Astrocyte of the spinal cord (primary cell): ENCODE measurements at regions not wholly inside any gene's neighbourhood (a gene's known extent, or its start where the extent isn't known, plus 50 kb on each side); places are given as distances from the start of the nearest gene placed in this dataset.
"Not testable (repeated sequence)": the region's sequence is repeated elsewhere in the genome, so short reads cannot be mapped to it uniquely, and the experiment has no call there.

Experiments
- DNase-seq: peaks from one replicate; pipeline ENCODE4 v3.0.0; 2011; ENCODE audit warnings: low read depth, low spot score
- H3K4me3 ChIP-seq: 2 replicates; pipeline ENCODE4 v1.5.1; 2011; ENCODE audit warnings: low read depth, mild to moderate bottlenecking, low read length, moderate library complexity
- in situ Hi-C: cut with HindIII; loops from 2 replicates; pipeline ENCODE4 v1.10.0; 2017; ENCODE audit warnings: low sequenced_read_pairs
- TF ChIP-seq, protein P1 (sequence below): IDR thresholded peaks from 2 replicates; pipeline ENCODE4 v1.5.1; 2012; ENCODE audit warnings: low read depth, mild to moderate bottlenecking, low read length, inconsistent platforms

DNA sequence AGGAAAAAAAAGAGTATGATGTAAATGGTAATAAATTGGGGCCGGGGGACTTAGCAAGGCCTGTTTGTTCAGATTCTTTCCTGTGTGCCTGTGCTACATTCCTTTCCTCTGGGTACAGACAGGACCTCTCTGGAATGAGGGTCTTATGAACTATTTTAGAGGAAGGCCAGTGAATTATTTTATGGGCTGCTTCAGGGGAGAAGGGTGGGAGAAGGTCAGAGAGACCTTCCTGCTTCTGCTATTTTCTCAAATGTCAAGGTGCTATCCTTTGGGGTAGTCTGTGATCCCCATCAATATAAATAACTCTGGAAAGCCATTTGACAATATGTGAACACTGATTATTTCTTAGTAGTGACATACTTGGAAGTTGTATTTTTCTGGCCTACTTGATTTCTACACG is 426.5 kb downstream of the SH2D4B start:
- TF ChIP-seq, protein P1, sequence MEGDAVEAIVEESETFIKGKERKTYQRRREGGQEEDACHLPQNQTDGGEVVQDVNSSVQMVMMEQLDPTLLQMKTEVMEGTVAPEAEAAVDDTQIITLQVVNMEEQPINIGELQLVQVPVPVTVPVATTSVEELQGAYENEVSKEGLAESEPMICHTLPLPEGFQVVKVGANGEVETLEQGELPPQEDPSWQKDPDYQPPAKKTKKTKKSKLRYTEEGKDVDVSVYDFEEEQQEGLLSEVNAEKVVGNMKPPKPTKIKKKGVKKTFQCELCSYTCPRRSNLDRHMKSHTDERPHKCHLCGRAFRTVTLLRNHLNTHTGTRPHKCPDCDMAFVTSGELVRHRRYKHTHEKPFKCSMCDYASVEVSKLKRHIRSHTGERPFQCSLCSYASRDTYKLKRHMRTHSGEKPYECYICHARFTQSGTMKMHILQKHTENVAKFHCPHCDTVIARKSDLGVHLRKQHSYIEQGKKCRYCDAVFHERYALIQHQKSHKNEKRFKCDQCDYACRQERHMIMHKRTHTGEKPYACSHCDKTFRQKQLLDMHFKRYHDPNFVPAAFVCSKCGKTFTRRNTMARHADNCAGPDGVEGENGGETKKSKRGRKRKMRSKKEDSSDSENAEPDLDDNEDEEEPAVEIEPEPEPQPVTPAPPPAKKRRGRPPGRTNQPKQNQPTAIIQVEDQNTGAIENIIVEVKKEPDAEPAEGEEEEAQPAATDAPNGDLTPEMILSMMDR = no peak
- DNase-seq = no peak
- in situ Hi-C loops = no loop called here
- no peak overlapping the region for H3K4me3 ChIP-seq

DNA sequence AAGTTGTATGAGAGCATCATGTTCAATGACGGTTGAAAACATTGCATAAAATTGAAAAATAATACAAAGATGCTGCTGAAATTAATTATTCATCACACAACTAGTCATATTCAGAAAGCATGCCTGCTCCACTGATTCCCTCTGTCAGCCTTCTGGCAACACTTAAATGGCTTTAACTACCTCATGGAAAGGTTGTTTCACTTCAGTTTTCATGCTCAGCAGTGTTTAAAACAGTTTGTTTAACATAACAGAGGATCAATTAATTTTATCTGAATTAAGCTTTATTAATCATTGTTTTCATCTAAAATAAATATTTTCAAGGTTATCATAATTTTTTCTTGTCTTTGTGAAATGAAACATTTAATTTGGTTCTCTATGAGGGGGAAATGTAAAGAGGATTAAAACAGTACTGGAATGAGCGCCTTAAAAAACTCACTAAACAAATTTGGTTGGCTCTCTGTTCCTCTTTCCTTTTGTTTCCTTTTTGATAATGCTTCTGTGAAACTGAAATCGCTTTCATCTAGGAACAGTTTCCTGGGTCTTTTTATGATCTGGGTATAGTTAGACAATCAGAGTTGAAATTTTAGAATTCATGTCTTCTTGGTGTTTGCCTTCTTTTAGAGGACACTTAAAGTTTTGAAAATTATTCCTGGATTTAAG is 427.4 kb downstream of the SH2D4B start:
- no peak overlapping the region for H3K4me3 ChIP-seq
- TF ChIP-seq, protein P1 = no peak
- in situ Hi-C loops = no loop called here
- no peak for DNase-seq

DNA sequence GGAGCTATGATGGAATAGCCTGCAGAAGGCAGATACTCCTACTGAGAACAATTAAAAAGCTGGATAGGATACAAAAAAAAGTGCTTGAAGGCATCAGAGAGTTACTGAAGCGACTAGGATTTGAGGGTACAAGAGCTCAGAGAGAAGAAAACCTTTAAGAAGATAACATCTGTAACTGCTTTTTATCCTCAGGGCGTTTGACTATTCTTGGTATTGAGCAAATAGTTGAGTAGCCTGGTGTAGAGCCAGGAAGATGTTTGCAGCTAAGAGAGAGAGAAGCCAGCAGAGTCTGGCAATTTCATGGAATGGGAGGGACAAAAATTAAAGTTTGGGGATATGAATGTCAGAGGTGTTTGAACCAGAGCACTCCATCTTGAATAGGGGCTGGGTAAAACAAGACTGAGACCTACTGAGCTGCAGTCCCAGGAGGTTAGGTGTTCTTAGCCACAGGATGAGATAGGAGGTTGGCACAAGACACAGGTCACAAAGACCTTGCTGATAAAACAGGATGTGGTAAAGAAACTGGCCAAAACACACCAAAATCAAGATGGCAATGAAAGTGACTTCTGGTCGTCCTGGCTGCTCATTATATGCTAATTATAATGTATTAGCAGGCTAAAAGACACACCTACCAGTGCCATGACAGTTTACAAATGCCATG is 428.8 kb downstream of the SH2D4B start:
- TF ChIP-seq, protein P1 = no peak
- no peak overlapping the region for H3K4me3 ChIP-seq
- DNase-seq = no peak
- in situ Hi-C loops = no loop called here

DNA sequence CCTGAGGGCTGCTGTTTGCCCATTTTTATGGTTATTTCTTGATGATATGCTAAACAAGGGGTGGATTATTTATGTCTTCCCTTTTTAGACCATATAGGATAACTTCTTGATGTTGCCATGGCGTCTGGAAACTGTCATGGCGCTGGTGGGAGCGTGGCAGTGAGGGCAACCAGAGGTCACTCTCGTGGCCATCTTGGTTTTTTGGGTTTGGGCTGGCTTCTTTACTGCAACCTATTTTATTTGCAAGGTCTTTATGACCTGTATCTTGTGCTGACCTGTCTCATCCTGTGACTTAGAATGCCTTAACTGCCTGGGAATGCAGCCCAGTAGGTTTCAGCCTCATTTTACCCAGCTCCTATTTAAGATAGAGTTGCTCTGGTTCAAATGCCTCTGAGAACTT is 429.7 kb downstream of the SH2D4B start:
- H3K4me3 ChIP-seq, in situ Hi-C loops, DNase-seq: not testable (repeated sequence)

DNA sequence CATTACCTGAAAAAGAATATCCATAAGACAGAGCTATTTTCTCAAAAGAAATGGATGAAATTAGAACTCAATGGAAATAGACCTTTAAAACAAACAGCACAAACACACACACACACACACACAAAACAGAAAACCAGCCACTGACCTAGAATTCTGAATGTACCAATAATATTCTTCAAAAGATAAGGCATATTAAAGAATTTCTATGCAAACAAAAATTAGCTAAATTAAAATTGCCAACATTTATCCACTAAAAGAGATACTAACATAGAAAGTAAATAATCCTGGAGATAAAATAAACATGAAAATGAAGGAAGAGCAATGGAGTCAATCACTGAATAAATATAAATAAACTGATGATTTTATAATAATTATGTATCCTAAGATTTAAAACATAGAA is 431.2 kb downstream of the SH2D4B start:
- in situ Hi-C loops = no loop called here
- no peak overlapping the region for H3K4me3 ChIP-seq
- TF ChIP-seq, protein P1 = no peak
- no peak for DNase-seq

DNA sequence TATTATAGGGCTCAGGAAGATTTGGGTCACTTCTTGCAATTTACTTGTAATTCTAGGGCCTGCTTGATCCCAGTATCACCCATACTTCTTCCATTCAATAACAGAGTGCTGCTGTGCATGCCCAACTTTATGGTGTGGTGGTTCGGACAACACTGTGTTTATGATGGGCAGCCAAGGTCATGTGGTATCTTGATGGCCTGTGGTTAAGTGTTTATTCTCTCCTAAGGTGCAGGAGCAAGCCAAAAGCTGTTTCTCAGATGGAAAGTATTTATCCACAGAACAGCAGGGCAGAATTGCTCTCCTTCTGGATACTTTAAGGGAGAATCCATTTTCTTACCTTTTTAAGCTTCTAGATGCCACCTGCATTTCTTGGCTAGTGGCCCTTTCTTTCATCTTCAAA is 433.8 kb downstream of the SH2D4B start:
- no peak for DNase-seq
- in situ Hi-C loops = no loop called here
- TF ChIP-seq, protein P1 = no peak
- H3K4me3 ChIP-seq = no peak overlapping the region

DNA sequence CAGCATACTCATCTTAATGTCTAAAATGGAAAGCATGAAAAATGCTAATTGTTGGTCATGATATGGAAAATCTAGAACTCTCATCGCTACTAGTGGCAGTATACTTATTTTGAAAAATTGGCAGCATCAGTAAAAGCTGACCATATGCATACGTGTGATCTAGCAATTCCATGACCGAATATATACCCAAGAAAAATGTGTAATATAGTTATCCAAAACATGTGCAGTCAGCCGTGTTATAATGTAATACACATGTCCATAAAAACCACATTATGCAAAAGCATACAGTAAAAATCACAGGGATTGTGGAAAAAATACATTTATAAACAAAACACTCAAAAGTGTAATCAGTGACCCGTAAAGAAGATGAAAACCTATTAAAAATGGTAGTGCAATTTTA is 439.0 kb downstream of the SH2D4B start:
- H3K4me3 ChIP-seq = no peak overlapping the region
- no peak for DNase-seq
- TF ChIP-seq, protein P1 = no peak
- in situ Hi-C loops = no loop called here
